IMR-90 (cell line): ENCODE measurements at regions not wholly inside any gene's neighbourhood (a gene's known extent, or its start where the extent isn't known, plus 50 kb on each side); places are given as distances from the start of the nearest gene placed in this dataset.
A peak's percentile ranks its signal among the peaks of the same experiment; 100 is the strongest.

Source experiments
- ATAC-seq: fragments of 200-7000 bp; cut with Tn5 transposase; 2 replicates; pipeline ENCODE4 v1.9.1; 2020; ENCODE audit warnings: low read depth, mild to moderate bottlenecking, moderate library complexity
- BruUV-seq: library from RNA; stranded (reverse); fragments of 400-500 nt; replicated peaks from 2 replicates; lab custom pipeline; 2021; lab: Mats Ljungman, UMichigan
- CTCF ChIA-PET: fragments of 300-600 bp; formaldehyde crosslinking; extraction: SDS; loops from one replicate; lab custom pipeline; 2021; ENCODE audit warnings: antibody characterized with exemption; lab: Yijun Ruan, JAX
- POLR2A ChIA-PET: fragments of 300-600 bp; sonication (Branson Sonifier 250); formaldehyde crosslinking; loops from one replicate; lab custom pipeline; 2022; ENCODE audit warnings: antibody characterized with exemption; ENCODE audit not compliant: unreplicated experiment; lab: Charles Lee
- DNase-seq: peaks from one replicate; pipeline ENCODE4 v3.0.0; 2013
- H2AFZ ChIP-seq: replicated peaks from 2 replicates; pipeline ENCODE3; 2013; ENCODE audit warnings: low read length, mild to moderate bottlenecking; ENCODE audit not compliant: poor library complexity
- H2AK5ac ChIP-seq: 2 replicates; pipeline ENCODE4 v1.6.1; 2013; ENCODE audit warnings: low read depth, low read length, inconsistent platforms
- H2AK9ac ChIP-seq: replicated peaks from 2 replicates; pipeline ENCODE3; 2013; ENCODE audit warnings: mild to moderate bottlenecking, low read depth, low read length, moderate library complexity; ENCODE audit not compliant: poor library complexity
- H2BK120ac ChIP-seq: 2 replicates; pipeline ENCODE4 v1.6.1; 2013; ENCODE audit warnings: low read depth, low read length, inconsistent platforms
- H2BK15ac ChIP-seq: 3 replicates; pipeline ENCODE4 v1.6.1; 2013; ENCODE audit warnings: low read depth, low read length, inconsistent platforms
- H2BK20ac ChIP-seq: 2 replicates; pipeline ENCODE4 v1.6.1; 2013; ENCODE audit warnings: low read depth, mild to moderate bottlenecking, inconsistent platforms, low read length, moderate library complexity
- H2BK5ac ChIP-seq: 2 replicates; pipeline ENCODE4 v1.6.1; 2013; ENCODE audit warnings: mild to moderate bottlenecking, low read depth, low read length, inconsistent platforms; ENCODE audit not compliant: poor library complexity, severe bottlenecking
- H3K14ac ChIP-seq: replicated peaks from 2 replicates; pipeline ENCODE4 v1.6.1; 2013; ENCODE audit warnings: low read depth, low read length, inconsistent platforms
- H3K18ac ChIP-seq: 2 replicates; pipeline ENCODE4 v1.6.1; 2013; ENCODE audit warnings: low read depth, low read length, control low read depth
- H3K23ac ChIP-seq: 2 replicates; pipeline ENCODE4 v1.6.1; 2013; ENCODE audit warnings: low read depth, low read length, inconsistent platforms
- H3K27ac ChIP-seq: 2 replicates; pipeline ENCODE4 v1.5.1; 2013; ENCODE audit warnings: mild to moderate bottlenecking, control low read depth, low read length; ENCODE audit not compliant: insufficient read depth
- H3K27me3 ChIP-seq: 2 replicates; pipeline ENCODE4 v1.6.1; 2013; ENCODE audit warnings: low read length; ENCODE audit not compliant: control insufficient read depth, insufficient read depth
- H3K36me3 ChIP-seq: 2 replicates; pipeline ENCODE4 v1.6.1; 2013; ENCODE audit warnings: low read length, mixed read lengths; ENCODE audit not compliant: control insufficient read depth, insufficient read depth
- H3K4ac ChIP-seq: 2 replicates; pipeline ENCODE4 v1.6.1; 2013; ENCODE audit warnings: low read depth, low read length, inconsistent platforms
- H3K4me1 ChIP-seq: 2 replicates; pipeline ENCODE4 v1.6.1; 2013; ENCODE audit warnings: low read length, mixed read lengths; ENCODE audit not compliant: control insufficient read depth, insufficient read depth
- H3K4me2 ChIP-seq: 2 replicates; pipeline ENCODE4 v1.6.1; 2013; ENCODE audit warnings: low read depth, mild to moderate bottlenecking, control low read depth, low read length, moderate library complexity
- H3K4me3 ChIP-seq: 2 replicates; pipeline ENCODE4 v1.5.1; 2013; ENCODE audit warnings: low read depth, mild to moderate bottlenecking, control low read depth, low read length, moderate library complexity; ENCODE audit not compliant: insufficient read depth
- H3K56ac ChIP-seq: 2 replicates; pipeline ENCODE4 v1.6.1; 2013; ENCODE audit warnings: low read length, inconsistent platforms; ENCODE audit not compliant: insufficient read depth; ENCODE audit errors: extremely low read depth
- H3K79me1 ChIP-seq, 2 experiments: 2 replicates each; pipeline ENCODE4 v1.6.1; 2013; ENCODE audit warnings: low read length in 2 of 2, inconsistent platforms in 1 of 2, low read depth in 1 of 2
- H3K9ac ChIP-seq: 2 replicates; pipeline ENCODE4 v1.6.1; 2013; ENCODE audit warnings: low read depth, low read length, control low read depth
- H3K9me1 ChIP-seq: 2 replicates; pipeline ENCODE4 v1.6.1; 2013; ENCODE audit warnings: low read length, inconsistent platforms; ENCODE audit not compliant: insufficient read depth
- H3K9me3 ChIP-seq: 2 replicates; pipeline ENCODE4 v1.6.1; 2013; ENCODE audit warnings: low read length; ENCODE audit not compliant: control insufficient read depth, insufficient read depth
- H4K20me1 ChIP-seq: 2 replicates; pipeline ENCODE4 v1.6.1; 2013; ENCODE audit warnings: low read length, inconsistent platforms; ENCODE audit not compliant: insufficient read depth
- H4K5ac ChIP-seq: 2 replicates; pipeline ENCODE4 v1.6.1; 2013; ENCODE audit warnings: mild to moderate bottlenecking, low read depth, low read length, control low read depth
- H4K8ac ChIP-seq, 2 experiments: 2 replicates each; pipeline ENCODE4 v1.6.1; 2013; ENCODE audit warnings: low read depth in 2 of 2, low read length in 2 of 2, control low read depth in 1 of 2, inconsistent platforms in 1 of 2
- H4K91ac ChIP-seq: 2 replicates; pipeline ENCODE4 v1.6.1; 2013; ENCODE audit warnings: low read depth, low read length, inconsistent platforms; ENCODE audit not compliant: insufficient read depth
- POLR2A ChIP-seq: IDR thresholded peaks from 2 replicates; pipeline ENCODE4 v1.6.1; 2012; ENCODE audit warnings: mild to moderate bottlenecking, low read depth, low read length
- WGBS, 2 experiments: methylation state at CpG; one replicate each; pipeline versions ENCODE4 v1.1.5 to v1.1.7; 2013; ENCODE audit warnings: missing lambda C conversion rate in 2 of 2; ENCODE audit not compliant: insufficient read length in 1 of 2; ENCODE audit errors: extremely low coverage in 2 of 2; 5-methylcytosine and 5-hydroxymethylcytosine counted together
- dilution Hi-C: fragments of 300-500 bp; cut with HindIII; formaldehyde crosslinking; loops from one replicate; pipeline ENCODE4 v1.14.3; 2018; ENCODE audit warnings: low sequenced_read_pairs; ENCODE audit not compliant: unreplicated experiment
- in situ Hi-C: fragments of 300-500 bp; cut with MboI; formaldehyde crosslinking; loops from 3 replicates; pipeline ENCODE4 v1.14.3; 2019; ENCODE audit warnings: low sequenced_read_pairs, inconsistent platforms, mixed read lengths
- intact Hi-C: fragments of 100-400 bp; cut with micrococcal nuclease; formaldehyde crosslinking; loops from 2 replicates; pipeline ENCODE4 v1.10.0; 2022

- Histone ChIP-seq H3K9me3 (no peaks in the 10 kb centered on the region), H3K14ac (no peak overlapping the region), H2BK5ac (no peak overlapping the region), H2AFZ (no peak overlapping the region), H3K56ac (no peak overlapping the region), H2BK120ac (0 out of 2 replicates have a peak overlapping the region, but pooled peaks have one; percentile 20), H3K27me3 (no peaks in the 10 kb centered on the region), H3K4me1 (peaks cover 2% of the 10 kb centered on the region; the same call in 1 of the 2 replicates), H4K5ac (no peak overlapping the region), H3K18ac (no peak overlapping the region), H4K20me1 (no peaks in the 10 kb centered on the region), H2AK9ac (no peak overlapping the region), H3K79me1 (no peaks in the 10 kb centered on the region), H4K8ac (no peak overlapping the region), H3K4me2 (no peak overlapping the region), H3K9ac (no peak overlapping the region), H4K91ac (no peak overlapping the region), H2AK5ac (no peak overlapping the region), H3K23ac (no peak overlapping the region), H3K9me1 (no peaks in the 10 kb centered on the region), H3K4me3 (no peak overlapping the region), H2BK15ac (peak overlapping the region; percentile 23; the same call in 2 of the 3 replicates), H3K36me3 (no peaks in the 10 kb centered on the region), H2BK20ac (no peak overlapping the region), H3K4ac (no peak overlapping the region), H3K27ac (peak overlapping the region; percentile 23; the same call in 1 of the 2 replicates)
- peak; percentile 32; the same call in 1 of the 2 replicates for ATAC-seq
- BruUV-seq = no TSS peak
- ChIA-PET CTCF (no interaction called here), POLR2A (no interaction called here)
- in situ Hi-C loops = loop anchor here (10.0 to 25.0 kb wide), 2 partner anchors 217 to 990 kb away; no protein-coding TSS in a partner anchor
- no peak for TF ChIP-seq POLR2A
- DNase-seq = no peak
- intact Hi-C loops = no loop called here
- dilution Hi-C loops = loop anchor here (25.0 kb wide), 2 partner anchors 815 to 990 kb away; partner anchors contain the start of gene IGFBP5
- no CpG with 5 or more reads among the region's 2 CpGs for WGBS, 2 experiments
Observed at GRCh38 chr2:217501887-217502286, 500.9 kb downstream of the TNS1 start.
